Vagina (tissue), 2 donors: ENCODE measurements at regions not wholly inside any gene's neighbourhood (a gene's known extent, or its start where the extent isn't known, plus 50 kb on each side); places are given as distances from the start of the nearest gene placed in this dataset.

Experiments used
- POLR2A ChIP-seq, 2 donors: fragments of 450-650 bp; IDR thresholded peaks; one replicate each; pipeline ENCODE4 v1.6.1; 2017; ENCODE audit warnings: antibody characterized with exemption in 2 of 2, mild to moderate bottlenecking in 2 of 2, moderate library complexity in 2 of 2
- POLR2AphosphoS5 ChIP-seq, 2 donors: sonication (generic); formaldehyde crosslinking; IDR thresholded peaks; one replicate each; pipeline ENCODE4 v1.9.0; 2017; ENCODE audit warnings: antibody characterized with exemption in 2 of 2, mild to moderate bottlenecking in 2 of 2, low read depth in 1 of 2; ENCODE audit not compliant: insufficient read depth in 1 of 2

DNA sequence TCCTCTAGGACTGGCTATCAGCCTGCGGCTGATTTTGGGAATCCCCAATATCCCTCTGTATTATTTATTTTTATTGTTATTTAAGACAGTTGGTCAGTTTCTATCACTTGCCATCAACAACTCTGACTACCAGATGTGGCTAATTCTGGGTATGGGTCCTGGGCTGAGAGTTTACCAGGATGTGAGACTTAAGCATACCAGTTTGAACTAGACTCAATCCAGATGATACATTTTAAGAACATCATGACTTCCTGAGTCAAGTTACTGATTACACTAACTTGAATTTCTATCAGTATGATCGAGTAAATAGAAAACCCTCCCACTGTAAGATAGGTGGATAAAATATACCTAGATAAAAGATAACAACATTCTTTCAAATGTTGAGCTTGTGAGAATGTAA lies 634.0 kb downstream of the MAT2B start:
- TF ChIP-seq POLR2AphosphoS5 (IDR thresholded peaks at IDR 0.05; ENCODE audit: insufficient read depth in 1 of 2, low read depth in 1 of 2) = no peak
- no peak for TF ChIP-seq POLR2A (IDR thresholded peaks at IDR 0.05)
